ENCODE measurements at regions not wholly inside any gene's neighbourhood (a gene's known extent, or its start where the extent isn't known, plus 50 kb on each side); places are given as distances from the start of the nearest gene placed in this dataset.

- TF ChIP-seq CTCF (IDR thresholded peaks at IDR 0.05; ENCODE audit: low read depth, low read length, missing input control) (no peak), JUND (IDR thresholded peaks at IDR 0.05) (no peak), REST (IDR thresholded peaks at IDR 0.05) (no peak), RAD21 (IDR thresholded peaks at IDR 0.05) (no peak), TAF1 (conservative IDR thresholded peaks at IDR 0.05) (no peak), GABPA (IDR thresholded peaks at IDR 0.05 in 1 of 2, conservative IDR thresholded peaks at IDR 0.05 in 1 of 2) (no peak), EGR1 (IDR thresholded peaks at IDR 0.05; ENCODE audit: low read depth in 2 of 2) (no peak), ZBTB33 (IDR thresholded peaks at IDR 0.05) (no peak), YY1 (IDR thresholded peaks at IDR 0.05) (no peak), HNF4G (IDR thresholded peaks at IDR 0.05) (no peak), FOXA1 (IDR thresholded peaks at IDR 0.05) (no peak), HNF4A (conservative IDR thresholded peaks at IDR 0.05) (no peak), SP1 (IDR thresholded peaks at IDR 0.05) (no peak)
Observed at GRCh38 chr12:23211384-23212320, 586.7 kb downstream of the ETNK1 start.

All from liver (tissue), 3 donors.